Hepatic stellate cell (primary cell): ENCODE measurements at regions not wholly inside any gene's neighbourhood (a gene's known extent, or its start where the extent isn't known, plus 50 kb on each side); places are given as distances from the start of the nearest gene placed in this dataset.
"Not testable (repeated sequence)": the region's sequence is repeated elsewhere in the genome, so short reads cannot be mapped to it uniquely, and the experiment has no call there.

ENCODE experiments used
- DNase-seq: peaks from one replicate; pipeline ENCODE4 v3.0.0; 2011; ENCODE audit warnings: low spot score

DNA sequence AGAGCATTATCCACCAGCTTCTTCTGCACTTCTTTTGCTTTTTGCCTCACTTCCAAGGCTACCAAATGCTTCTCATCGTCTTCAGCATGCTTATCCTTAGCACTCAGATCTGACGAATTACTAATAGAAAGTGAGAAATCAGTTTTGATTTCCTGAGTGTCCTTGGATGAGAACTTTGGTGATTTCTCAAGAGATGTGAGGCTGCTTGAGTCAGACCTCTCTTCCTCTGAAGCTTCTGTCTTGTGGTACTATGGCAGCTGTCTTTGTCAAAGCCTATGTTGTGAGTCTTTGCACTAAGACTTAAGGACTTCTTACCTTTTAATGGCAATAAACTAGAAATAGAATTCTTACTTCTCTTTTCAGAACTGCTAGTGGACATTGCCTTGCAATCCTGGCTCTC, 169.9 kb downstream of the CPE start:
- no peak for DNase-seq

DNA sequence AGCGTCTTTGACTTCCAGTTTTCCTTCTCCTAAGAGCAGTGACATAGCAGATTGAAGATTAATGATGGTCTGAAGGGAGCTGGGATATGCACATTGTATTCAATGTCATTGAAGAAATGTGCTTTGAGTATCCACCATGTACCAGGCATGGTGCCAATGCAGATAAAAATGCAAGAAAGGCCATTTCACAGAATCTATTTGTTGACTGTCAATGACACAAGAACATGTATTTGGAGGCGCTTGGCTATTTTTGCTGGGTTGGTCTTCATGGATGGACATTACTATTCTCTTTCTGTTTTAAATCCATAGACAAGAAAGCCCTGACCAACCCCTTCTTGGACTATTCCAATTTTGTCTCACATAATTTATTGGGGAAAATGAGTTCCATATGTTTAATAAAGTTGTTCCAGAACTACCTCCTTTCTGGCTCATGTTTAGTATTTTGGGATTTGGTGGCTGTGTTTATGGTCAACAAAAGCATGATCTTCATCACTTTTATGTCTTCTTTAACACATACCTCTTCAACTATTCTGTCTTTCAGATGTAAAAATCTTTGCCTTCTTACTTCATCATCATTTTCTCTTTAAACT, 174.5 kb downstream of the CPE start:
- no peak for DNase-seq

DNA sequence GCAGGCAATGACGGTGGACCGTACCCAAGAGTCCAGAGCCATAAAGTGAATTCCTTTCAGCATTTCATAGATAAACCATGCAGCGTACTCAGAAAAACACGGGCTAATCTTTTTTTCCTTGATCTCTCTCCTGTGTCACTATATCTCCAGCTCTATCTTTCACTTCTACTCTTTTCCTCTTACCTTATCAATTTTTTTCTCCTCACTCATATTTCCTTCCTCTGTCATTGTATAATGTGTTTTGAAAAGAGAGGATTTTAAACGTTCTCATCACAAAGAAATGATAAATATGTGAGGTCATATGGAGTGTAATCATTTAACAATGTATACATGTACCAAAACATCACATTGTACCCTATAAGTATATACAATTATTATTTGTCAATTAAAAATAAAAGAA, 176.5 kb downstream of the CPE start:
- no peak for DNase-seq

GRCh38 chr4:165556383-165556782, 177.6 kb downstream of the CPE start:
- DNase-seq, result no peak

GRCh38 chr4:165560941-165561340, 182.1 kb downstream of the CPE start:
- no peak for DNase-seq

DNA sequence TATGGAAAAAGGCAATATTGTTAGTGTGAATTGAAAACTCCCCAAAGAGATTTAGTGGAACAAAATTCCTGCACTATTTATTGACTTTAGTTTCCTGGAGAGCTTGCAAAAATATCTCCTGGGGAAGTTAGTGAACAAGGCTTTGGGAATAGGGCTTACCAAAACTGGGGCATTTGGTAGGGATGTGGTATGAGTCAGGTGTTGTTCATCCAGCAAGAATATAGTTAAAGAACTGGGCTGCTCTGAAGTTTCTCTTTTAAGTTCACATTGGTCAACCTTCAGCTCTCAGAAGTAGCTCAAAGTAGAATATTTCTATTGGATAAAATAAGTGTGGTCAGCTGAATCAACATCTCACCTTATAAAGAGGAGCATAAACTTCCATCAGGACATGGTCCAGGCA, 185.0 kb downstream of the CPE start:
- no peak for DNase-seq

- DNase-seq, result no peak
Observed at GRCh38 chr4:165569031-165569430, 190.2 kb downstream of the CPE start.

- not testable (repeated sequence) for DNase-seq
Observed at GRCh38 chr4:165571476-165571875, 192.7 kb downstream of the CPE start.

DNA sequence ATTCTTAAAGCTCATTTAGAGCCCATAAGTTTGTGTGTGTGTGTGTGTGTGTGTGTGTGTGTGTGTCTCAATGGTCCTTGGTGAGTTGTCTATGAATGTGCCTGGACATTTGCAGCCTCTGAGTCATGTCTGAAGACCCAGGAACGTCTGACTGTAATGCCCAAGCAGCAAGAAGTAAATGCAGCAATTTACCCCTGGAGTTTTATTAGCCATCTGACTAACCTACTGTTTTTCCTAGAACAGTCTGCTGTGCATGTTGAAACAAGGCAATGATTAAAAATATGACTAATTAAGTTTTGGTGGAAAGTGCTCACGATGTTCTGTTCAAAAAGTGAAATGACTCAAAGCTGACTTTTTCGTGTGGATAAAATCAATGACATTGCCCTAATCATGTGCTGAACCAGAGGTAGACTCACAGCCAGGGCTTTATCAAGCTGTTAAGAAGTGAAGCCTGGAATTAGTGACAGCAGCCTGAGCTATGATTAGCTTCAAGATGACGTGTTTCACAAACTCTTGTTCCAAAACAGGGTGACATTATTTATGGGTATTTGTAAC, 201.6 kb downstream of the CPE start:
- DNase-seq, result no peak

DNA sequence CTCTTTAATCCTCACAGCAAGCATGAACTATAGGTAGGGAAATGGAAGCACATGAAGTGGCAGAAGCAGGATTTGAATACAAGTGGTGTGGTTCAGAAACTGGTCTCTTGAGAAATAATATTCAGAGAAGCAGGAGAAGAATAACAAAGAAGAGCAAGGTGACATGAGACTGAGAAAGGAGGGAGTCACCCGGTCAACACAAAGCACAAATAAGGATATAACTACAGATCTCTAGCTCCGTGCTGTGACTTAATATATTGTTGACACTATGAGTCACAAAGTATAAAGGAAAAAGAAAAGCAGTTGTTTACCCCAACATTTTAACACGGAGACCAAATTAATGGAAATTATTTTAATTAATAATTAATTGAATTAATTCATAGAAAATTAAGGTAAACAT, 204.5 kb downstream of the CPE start:
- DNase-seq, result no peak

DNA sequence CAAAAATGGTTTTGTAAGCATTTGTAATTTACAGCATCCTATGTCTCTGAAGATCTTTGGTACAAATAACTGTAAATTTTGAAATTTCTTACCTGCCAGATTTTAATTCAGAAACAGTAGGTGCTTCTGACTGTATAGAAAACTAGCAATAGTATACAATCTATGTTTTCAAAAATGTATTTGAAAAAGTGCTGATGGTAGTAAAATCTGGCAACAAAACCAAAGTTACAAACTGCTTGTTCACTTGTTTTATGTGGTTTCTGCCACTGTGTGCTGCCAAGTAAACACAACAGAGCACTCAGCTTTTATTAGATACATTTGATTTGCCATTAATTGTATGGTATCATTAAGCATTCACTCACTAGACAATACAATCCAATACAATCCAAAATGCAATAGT, 206.1 kb downstream of the CPE start:
- DNase-seq, result no peak

DNA sequence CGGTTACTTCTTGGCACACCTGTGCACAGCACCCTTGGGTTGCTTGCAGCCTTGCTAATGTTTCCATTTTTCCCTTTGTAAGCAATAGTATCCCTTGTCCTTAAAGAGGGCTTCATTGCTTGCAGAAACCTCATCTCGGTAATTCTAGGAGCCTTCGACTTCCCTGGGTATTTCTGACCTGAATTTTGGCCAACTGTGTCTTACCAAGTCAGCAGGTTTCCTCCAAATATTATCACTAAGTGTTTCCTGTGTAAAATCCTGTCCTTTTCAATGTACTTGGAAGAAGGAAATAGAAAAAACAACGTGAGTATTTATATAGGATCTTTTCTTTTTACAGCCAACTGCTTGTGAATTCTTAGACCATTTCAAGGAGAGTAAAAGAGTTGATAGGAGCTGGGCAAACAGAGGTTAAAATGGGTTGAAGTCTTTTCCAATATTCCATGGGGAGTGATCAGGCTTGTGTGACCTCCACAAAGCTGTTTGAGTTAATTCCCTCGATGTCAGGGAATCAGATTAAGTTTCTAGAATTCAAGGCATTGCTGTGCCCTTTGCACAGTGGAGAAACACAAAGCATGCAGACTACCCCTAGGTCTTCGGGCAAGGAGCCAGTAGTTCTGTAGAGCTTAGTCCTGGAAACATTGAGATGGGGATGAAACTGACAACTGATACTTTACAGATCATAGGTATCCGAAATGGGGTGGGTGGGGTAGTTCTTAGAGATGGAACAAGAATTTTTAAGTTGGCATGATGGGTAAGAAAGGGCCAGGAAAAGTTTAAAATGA, 209.9 kb downstream of the CPE start:
- DNase-seq, result no peak

GRCh38 chr4:165592386-165592785, 213.6 kb downstream of the CPE start:
- no peak for DNase-seq

DNA sequence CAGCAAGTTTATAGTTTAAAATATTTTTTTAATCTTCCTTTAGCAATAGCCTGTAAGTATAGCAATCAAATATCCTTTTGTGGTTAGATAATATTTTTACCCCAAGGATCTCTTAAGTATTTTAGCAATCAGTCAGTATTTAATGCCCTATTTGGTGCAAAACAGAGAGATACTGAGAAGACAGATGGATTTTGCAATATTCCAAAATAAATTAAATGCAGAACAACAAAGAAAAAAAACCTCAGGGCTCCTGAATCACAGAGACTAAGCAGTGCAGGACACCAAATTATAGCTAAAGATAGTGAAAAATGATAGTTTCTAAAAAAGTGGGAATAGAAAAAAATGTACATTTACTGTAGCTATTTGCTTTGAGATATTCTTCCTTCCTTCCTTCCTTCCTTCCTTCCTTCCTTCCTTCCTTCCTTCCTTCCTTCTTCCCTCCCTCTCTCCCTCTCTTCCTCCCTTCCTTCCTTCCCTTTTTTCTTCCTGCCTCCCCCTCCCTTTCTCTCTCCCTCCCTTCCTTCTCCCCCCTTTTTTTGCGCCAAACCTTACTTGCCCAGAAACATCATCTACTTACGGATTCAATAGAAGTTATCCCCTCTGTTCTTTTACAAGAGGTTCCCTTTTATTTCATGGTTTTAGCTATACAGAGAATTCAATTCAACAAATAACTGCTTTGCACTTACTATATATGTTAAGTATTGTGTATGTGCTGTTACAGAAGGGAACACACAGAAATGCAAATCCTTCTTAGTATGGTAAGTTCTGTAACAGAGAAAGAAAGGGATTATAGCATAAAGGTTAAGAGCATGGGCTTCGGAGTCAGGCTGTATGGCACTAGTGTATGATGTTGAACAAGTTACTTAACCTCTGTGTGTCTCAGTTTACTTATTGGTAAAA, 219.0 kb downstream of the CPE start:
- DNase-seq, result no peak

DNA sequence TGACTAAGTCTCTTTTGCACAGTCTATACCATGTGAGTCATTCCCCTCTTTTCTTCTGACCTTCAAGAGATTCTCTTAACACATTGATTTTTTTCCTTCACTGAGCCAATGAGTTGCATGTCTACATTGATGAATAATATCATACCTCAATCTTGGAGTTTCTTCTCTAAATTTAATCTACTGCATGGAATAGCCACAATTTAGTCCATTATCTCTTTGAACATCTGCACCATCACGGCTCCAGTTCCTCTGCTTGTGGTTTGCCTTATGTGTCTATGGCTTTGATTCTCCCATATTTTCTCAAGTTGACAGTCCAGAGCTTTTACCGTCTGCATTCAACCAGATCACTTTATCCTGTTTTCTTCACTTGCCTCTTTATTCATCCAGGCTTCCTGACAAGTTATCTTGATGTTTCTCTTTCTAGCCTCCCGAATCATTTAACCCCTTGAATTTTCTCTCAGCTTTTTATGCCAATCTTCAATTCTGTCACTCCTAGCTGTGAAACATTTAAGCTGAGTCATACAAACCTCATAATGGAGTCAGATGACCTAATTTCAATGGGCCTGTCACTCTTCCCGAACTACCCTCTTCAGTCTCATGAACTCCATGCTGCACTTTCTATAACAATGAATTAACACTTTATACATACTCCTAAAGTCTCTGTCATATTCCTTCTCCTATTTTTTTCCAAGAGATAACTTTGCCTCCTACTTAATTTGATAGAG, 222.3 kb downstream of the CPE start:
- no peak for DNase-seq

DNA sequence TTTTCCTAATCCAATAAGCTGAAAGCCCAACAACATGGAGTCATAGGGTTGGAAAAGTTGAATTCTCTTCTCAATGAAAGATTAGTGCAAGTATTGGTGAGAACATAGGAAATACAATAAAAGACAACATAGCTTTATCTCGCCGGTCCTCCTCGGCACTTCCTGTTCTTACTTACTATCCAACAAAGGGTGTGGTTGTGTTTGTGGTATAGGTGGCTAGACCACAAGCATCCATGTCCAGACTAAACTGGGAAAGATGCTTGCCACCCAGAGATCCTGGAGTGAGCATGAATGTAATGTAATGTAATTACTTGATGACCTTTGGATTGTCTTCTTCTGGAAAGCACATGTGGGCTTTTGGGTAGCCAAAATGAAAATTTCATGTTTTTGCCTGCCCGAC, 223.8 kb downstream of the CPE start:
- DNase-seq, result no peak

GRCh38 chr4:165604181-165604580, 225.4 kb downstream of the CPE start:
- no peak for DNase-seq

DNA sequence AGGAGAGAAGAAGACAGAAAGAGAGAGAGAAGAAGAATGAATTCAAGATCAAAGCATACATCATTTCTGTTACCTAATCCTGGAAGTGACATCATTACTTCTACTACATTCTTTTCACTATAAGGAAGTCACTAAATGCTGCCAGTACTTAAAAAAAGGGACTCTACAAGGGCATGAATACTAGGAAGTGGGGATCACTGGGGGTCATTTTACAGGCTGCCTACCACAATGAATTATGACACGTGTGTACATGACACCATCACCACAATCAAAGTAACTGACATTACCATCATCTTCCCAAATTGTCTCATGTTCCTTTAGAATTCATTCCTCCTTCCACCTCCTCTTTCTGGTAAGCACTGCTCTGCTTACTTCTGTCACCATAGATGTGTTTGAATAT, 227.0 kb downstream of the CPE start:
- no peak for DNase-seq

GRCh38 chr4:165606465-165607205, 227.8 kb downstream of the CPE start:
- no peak for DNase-seq

DNA sequence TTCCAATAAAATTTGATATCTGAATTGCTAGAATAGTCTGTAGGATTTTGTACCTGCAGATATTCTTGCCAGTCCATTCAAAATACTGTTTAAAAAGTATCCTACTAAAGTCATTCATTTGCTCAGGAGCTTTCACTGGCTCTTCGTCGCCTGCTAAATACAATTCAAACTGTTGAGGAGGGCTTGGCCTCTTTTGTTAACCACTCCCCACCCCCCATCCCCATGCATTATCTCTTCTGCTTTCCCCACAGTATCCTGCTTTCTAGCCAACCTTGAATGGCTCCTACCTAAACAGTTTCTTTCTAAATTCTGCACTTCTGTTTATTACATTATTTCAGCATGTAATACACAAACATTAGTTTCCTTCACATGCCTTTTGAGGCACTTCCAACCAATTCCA, 230.8 kb downstream of the CPE start:
- DNase-seq, result no peak
